ENCODE measurements at regions not wholly inside any gene's neighbourhood (a gene's known extent, or its start where the extent isn't known, plus 50 kb on each side); places are given as distances from the start of the nearest gene placed in this dataset.

GRCh38 chr1:221366495-221367110 lies 375.3 kb downstream of the DUSP10 start:
- TF ChIP-seq CTCF (optimal IDR thresholded peaks at IDR 0.05 in 1 of 3, IDR thresholded peaks at IDR 0.05 in 1 of 3, conservative IDR thresholded peaks at IDR 0.05 in 1 of 3; ENCODE audit: extremely low read depth in 1 of 3, insufficient read depth in 2 of 3, low read length in 3 of 3) (no peak), EZH2 (IDR thresholded peaks at IDR 0.05; ENCODE audit: low read length) (no peak)
